Brain microvascular endothelial cell (primary cell): ENCODE measurements at regions not wholly inside any gene's neighbourhood (a gene's known extent, or its start where the extent isn't known, plus 50 kb on each side); places are given as distances from the start of the nearest gene placed in this dataset.
"Not testable (repeated sequence)": the region's sequence is repeated elsewhere in the genome, so short reads cannot be mapped to it uniquely, and the experiment has no call there.

Experiments
- DNase-seq: peaks from one replicate; pipeline ENCODE4 v3.0.0-alpha.2; 2020
- H3K27ac ChIP-seq: fragments of 250-450 bp; sonication (Bioruptor Pico); 2 replicates; pipeline ENCODE4 v1.5.1; 2020; ENCODE audit warnings: mild to moderate bottlenecking, moderate library complexity
- H3K27me3 ChIP-seq: fragments of 250-450 bp; sonication (Bioruptor Pico); replicated peaks from 2 replicates; pipeline ENCODE4 v1.5.1; 2020; ENCODE audit warnings: mild to moderate bottlenecking
- H3K36me3 ChIP-seq: fragments of 250-450 bp; sonication (Bioruptor Pico); replicated peaks from 2 replicates; pipeline ENCODE4 v1.5.1; 2020; ENCODE audit warnings: mild to moderate bottlenecking
- H3K4me3 ChIP-seq: 2 replicates; pipeline ENCODE4 v1.5.1; 2011; ENCODE audit warnings: low read depth, mild to moderate bottlenecking, control low read depth, low read length, moderate library complexity
- in situ Hi-C: cut with HindIII; loops from 2 replicates; pipeline ENCODE4 v1.10.0; 2017; ENCODE audit warnings: low sequenced_read_pairs, low pct_ligation_motif_present
- TF ChIP-seq, protein P1 (sequence below): IDR thresholded peaks from 2 replicates; pipeline ENCODE4 v1.5.1; 2011; ENCODE audit warnings: low read depth, mild to moderate bottlenecking, moderate library complexity, low read length, control low read depth, inconsistent platforms; ENCODE audit errors: missing control alignments

DNA sequence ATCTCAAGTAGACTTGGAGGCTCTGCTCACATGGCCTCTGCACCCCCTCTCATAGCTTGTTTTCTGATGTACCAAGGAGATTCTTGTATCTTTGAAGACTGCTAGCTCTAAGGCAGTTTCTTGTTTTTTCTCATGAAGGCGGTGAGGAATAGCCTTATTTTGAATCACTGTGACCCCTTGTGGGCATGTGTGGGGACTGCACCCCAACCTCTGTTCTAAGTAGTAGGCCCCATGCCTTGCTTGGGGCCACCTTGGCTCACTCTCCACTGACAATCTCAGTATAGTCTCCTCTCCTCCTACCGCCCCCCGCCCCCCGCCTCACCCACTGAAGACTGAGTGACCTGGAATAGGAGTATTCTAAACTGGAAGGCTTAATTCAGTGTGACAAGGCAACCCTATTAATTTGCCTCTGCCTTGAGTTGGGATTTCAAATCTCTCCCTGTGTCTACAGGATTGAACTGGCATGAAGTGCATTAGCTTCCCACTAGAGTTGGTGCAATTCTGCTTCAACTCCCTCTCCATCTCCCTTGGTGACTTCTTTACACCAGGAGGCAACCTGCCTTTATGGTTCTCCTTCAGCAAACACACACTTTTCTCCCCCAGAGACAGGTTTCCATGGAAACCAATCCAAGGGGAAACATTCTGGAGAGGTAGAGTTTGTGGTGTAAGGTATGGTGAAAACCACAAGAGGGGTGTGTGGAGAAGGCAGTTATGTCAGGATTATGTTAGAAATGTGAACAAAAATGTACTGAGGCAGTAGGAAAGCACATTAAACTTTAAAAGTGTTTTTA lies 75.4 kb upstream of the ECI2 start:
- TF ChIP-seq, protein P1, sequence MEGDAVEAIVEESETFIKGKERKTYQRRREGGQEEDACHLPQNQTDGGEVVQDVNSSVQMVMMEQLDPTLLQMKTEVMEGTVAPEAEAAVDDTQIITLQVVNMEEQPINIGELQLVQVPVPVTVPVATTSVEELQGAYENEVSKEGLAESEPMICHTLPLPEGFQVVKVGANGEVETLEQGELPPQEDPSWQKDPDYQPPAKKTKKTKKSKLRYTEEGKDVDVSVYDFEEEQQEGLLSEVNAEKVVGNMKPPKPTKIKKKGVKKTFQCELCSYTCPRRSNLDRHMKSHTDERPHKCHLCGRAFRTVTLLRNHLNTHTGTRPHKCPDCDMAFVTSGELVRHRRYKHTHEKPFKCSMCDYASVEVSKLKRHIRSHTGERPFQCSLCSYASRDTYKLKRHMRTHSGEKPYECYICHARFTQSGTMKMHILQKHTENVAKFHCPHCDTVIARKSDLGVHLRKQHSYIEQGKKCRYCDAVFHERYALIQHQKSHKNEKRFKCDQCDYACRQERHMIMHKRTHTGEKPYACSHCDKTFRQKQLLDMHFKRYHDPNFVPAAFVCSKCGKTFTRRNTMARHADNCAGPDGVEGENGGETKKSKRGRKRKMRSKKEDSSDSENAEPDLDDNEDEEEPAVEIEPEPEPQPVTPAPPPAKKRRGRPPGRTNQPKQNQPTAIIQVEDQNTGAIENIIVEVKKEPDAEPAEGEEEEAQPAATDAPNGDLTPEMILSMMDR, result peak; percentile 83
- H3K36me3 ChIP-seq, result no peaks in the 10 kb centered on the region
- no peaks in the 10 kb centered on the region for H3K27me3 ChIP-seq
- H3K27ac ChIP-seq, result no peak overlapping the region
- peak; percentile 73 for DNase-seq
- in situ Hi-C loops, result no loop called here
- H3K4me3 ChIP-seq, result no peak overlapping the region

DNA sequence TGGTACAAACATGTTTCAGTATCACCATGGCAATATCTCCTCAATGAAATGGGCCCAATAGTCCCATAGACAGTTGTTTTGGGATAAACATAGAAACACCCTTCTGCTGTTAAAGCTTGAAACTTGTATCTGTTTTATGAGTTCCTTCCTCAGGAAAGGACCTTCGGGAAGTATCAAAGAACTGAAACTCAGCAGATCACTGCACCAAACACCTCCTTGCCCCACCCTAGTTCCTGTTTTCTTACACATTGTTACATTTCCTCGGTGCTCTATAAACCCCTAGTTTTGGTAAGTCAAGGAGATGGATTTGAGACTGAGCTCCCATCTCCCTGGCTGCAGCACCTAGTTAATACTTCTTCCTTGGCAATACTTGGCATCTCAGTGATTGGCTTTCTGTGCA lies 73.8 kb upstream of the ECI2 start:
- Histone ChIP-seq H3K36me3 (no peaks in the 10 kb centered on the region), H3K4me3 (no peak overlapping the region), H3K27ac (no peak overlapping the region), H3K27me3 (no peaks in the 10 kb centered on the region)
- in situ Hi-C loops, result no loop called here
- TF ChIP-seq, protein P1, result no peak
- DNase-seq, result no peak

DNA sequence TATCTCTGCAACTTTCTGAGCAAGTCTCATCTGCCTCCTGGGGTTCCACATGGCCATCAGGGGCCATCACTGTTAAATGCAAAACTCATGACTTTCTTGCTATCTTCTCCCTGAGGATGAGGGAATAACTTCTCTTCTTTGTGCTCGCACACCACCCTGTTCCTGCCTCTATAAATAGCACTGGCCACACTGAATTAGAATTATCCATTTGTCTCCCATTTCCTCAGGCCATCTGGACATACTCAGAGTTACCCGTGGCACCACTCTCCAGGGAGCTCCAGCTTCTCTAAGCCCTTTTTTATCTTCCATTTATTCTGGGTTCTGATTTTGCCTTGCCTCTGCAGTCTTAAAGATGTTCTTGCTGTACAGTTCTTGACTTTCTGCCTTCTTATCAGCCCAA lies 72.8 kb upstream of the ECI2 start:
- Histone ChIP-seq H3K27me3 (no peaks in the 10 kb centered on the region), H3K27ac (no peak overlapping the region), H3K36me3 (no peaks in the 10 kb centered on the region), H3K4me3 (no peak overlapping the region)
- no peak for DNase-seq
- TF ChIP-seq, protein P1, result no peak
- in situ Hi-C loops, result no loop called here

DNA sequence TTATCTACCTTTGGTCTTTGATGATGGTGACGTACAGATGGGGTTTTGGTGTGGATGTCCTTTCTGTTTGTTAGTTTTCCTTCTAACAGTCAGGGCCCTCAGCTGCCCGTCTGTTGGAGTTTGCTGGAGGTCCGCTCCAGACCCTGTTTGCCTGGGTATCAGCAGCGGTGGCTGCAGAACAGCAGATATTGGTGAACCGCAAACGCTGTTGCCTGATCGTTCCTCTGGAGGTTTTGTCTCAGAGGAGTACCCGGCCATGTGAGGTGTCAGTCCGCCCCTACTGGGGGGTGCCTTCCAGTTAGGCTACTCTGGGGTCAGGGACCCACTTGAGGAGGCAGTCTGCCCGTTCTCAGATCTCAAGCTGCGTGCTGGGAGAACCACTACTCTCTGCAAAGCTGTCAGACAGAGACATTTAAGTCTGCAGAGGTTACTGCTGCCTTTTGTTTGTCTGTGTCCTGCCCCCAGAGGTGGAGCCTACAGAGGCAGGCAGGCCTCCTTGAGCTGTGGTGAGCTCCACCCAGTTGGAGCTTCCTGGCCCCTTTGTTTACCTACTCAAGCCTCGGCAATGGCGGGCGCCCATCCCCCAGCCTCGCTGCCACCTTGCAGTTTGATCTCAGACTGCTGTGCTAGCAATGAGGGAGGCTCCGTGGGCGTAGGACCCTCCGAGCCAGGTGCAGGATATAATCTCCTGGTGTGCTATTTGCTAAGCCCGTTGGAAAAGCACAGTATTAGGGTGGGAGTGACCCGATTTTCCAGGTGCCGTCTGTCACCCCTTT lies 68.5 kb upstream of the ECI2 start:
- in situ Hi-C loops, result not testable (repeated sequence)

DNA sequence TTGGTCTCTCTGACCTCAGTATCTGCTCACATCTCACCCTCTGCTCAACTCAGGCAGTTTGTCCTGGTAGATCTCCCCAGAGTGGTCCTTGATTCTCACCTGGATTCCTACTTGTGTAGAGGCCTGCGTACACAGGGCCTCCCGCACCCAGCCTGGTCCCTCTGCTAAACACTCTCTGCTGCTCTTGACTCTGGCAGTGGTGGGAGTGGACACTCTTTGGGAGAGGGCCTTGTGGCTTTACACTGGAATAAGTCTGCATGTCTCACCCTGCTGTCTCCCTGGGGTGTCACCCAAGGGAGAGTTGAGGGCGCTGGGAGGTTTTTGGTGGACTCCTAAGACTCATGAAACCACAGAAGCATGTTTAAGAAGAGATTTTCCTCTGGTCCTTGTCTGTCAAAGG lies 57.3 kb upstream of the ECI2 start:
- TF ChIP-seq, protein P1, result no peak
- DNase-seq, result no peak
- in situ Hi-C loops, result no loop called here
- Histone ChIP-seq H3K27ac (no peak overlapping the region), H3K4me3 (no peak overlapping the region), H3K36me3 (no peaks in the 10 kb centered on the region), H3K27me3 (no peaks in the 10 kb centered on the region)

More for the DNA sequence above, 68.5 kb upstream of the ECI2 start:
- not testable (repeated sequence) for H3K27me3 ChIP-seq, DNase-seq, H3K36me3 ChIP-seq, H3K4me3 ChIP-seq, H3K27ac ChIP-seq

DNA sequence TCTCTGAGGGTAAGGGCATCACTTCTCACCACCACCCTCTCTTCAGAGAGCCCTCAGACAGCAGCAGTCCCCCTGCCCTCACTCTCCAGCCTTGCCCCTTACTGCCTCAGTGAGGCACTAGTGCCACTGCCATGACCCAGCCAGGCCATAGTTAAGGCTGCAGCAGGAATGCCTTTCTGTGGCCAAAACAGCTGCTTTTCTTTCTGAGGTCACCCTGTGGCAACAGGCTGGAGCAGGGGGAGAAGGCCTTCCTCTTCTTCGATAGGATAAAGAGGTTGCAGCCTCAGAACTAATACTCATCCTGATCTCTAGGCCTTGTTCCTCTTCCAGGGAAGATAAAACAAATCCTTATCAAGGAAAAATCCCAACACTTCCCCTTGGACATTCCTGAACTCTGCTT lies 56.8 kb upstream of the ECI2 start:
- in situ Hi-C loops, result no loop called here
- DNase-seq, result no peak
- H3K27ac ChIP-seq, result no peak overlapping the region
- H3K36me3 ChIP-seq, result no peaks in the 10 kb centered on the region
- H3K4me3 ChIP-seq, result no peak overlapping the region
- no peaks in the 10 kb centered on the region for H3K27me3 ChIP-seq
- TF ChIP-seq, protein P1, result no peak
